HCT116 (cell line): ENCODE measurements at regions not wholly inside any gene's neighbourhood (a gene's known extent, or its start where the extent isn't known, plus 50 kb on each side); places are given as distances from the start of the nearest gene placed in this dataset.

Experiments
- ATAC-seq: fragments of 200-7000 bp; cut with Tn5 transposase; 2 replicates; pipeline ENCODE4 v1.9.1; 2020; ENCODE audit warnings: mild to moderate bottlenecking, moderate library complexity
- BruUV-seq: library from RNA; stranded (reverse); fragments of 400-500 nt; replicated peaks from 2 replicates; lab custom pipeline; 2021; lab: Mats Ljungman, UMichigan
- CTCF ChIA-PET: fragments of 300-600 bp; sonication (Branson Sonifier 250); formaldehyde crosslinking; loops from one replicate; lab custom pipeline; 2021; ENCODE audit warnings: antibody characterized with exemption; lab: Charles Lee
- POLR2A ChIA-PET: fragments of 300-600, 350-600 bp; sonication (Branson Sonifier 250); formaldehyde crosslinking; loops from one replicate; lab custom pipeline; 2021; ENCODE audit warnings: antibody characterized with exemption; lab: Charles Lee
- RAD21 ChIA-PET, 2 experiments: fragments of 300-600 bp; sonication (Branson Sonifier 250); formaldehyde crosslinking; loops; one replicate each; lab custom pipeline; 2023; ENCODE audit warnings: low total read pairs in 2 of 2; ENCODE audit not compliant: uncharacterized antibody in 2 of 2, unreplicated experiment in 2 of 2, low non-redundant PET in 1 of 2; lab: Charles Lee
- DNase-seq: peaks from one replicate; pipeline ENCODE4 v3.0.0-alpha.2; 2010; ENCODE audit warnings: low read depth, low spot score
- H2AFZ ChIP-seq: fragments of 200-600 bp; shearing (Covaris generic), sonication (generic); 2 replicates; pipeline ENCODE4 v1.6.1; 2017; ENCODE audit warnings: low read depth, mixed run types, mixed read lengths, antibody characterized with exemption, low read length; ENCODE audit not compliant: poor library complexity, severe bottlenecking
- H3K27ac ChIP-seq: 2 replicates; pipeline ENCODE4 v1.5.1; 2012; ENCODE audit warnings: low read depth, low read length
- H3K27me3 ChIP-seq: fragments of 200-600 bp; sonication (generic); 2 replicates; pipeline ENCODE4 v1.6.1; 2016; ENCODE audit warnings: mixed run types, low read length, mixed read lengths; ENCODE audit not compliant: insufficient read depth
- H3K36me3 ChIP-seq, 2 experiments: fragments of 200-500 bp in 1 of 2; fragments of 200-600 bp in 1 of 2; sonication (Bioruptor generic) in 1 of 2; sonication (generic) in 1 of 2; 2 replicates each; pipeline versions ENCODE4 v1.5.1 to v1.6.1; 2014 to 2016; ENCODE audit warnings: low read length in 2 of 2, inconsistent platforms in 1 of 2, mixed read lengths in 1 of 2, mixed run types in 1 of 2; ENCODE audit not compliant: insufficient read depth in 2 of 2, control insufficient read depth in 1 of 2
- H3K4me1 ChIP-seq, 2 experiments: fragments of 200-600 bp in 1 of 2; sonication (generic) in 1 of 2; 2 replicates each; pipeline versions ENCODE4 v1.5.1 to v1.6.1; 2012 to 2017; ENCODE audit warnings: low read length in 2 of 2, inconsistent platforms in 1 of 2, mild to moderate bottlenecking in 1 of 2, mixed read lengths in 1 of 2, mixed run types in 1 of 2, moderate library complexity in 1 of 2; ENCODE audit not compliant: insufficient read depth in 2 of 2, control insufficient read depth in 1 of 2
- H3K4me2 ChIP-seq: fragments of 200-600 bp; sonication (generic); 2 replicates; pipeline ENCODE4 v1.6.1; 2017; ENCODE audit warnings: mixed run types, low read length, mixed read lengths
- H3K4me3 ChIP-seq, 2 experiments: fragments of 200-600 bp in 1 of 2; sonication (generic) in 1 of 2; replicated peaks in 1 of 2; 2 replicates each; pipeline ENCODE4 v1.5.1; 2011 to 2016; ENCODE audit warnings: low read length in 2 of 2, control low read depth in 1 of 2, low read depth in 1 of 2, mild to moderate bottlenecking in 1 of 2, mixed read lengths in 1 of 2, mixed run types in 1 of 2
- H3K79me2 ChIP-seq: fragments of 200-600 bp; sonication (generic); 2 replicates; pipeline ENCODE4 v1.6.1; 2017; ENCODE audit warnings: mild to moderate bottlenecking, mixed run types, low read length, moderate library complexity, mixed read lengths; ENCODE audit not compliant: insufficient read depth
- H3K9ac ChIP-seq: fragments of 200-600 bp; sonication (generic); 2 replicates; pipeline ENCODE4 v1.6.1; 2016; ENCODE audit warnings: low read length, mixed read lengths
- H3K9me2 ChIP-seq: fragments of 200-600 bp; sonication (generic), shearing (Covaris generic); 2 replicates; pipeline ENCODE4 v1.6.1; 2017; ENCODE audit warnings: mixed run types, mild to moderate bottlenecking, moderate library complexity; ENCODE audit not compliant: insufficient read depth
- H3K9me3 ChIP-seq, 2 experiments: fragments of 200-500 bp in 1 of 2; fragments of 200-600 bp in 1 of 2; sonication (Bioruptor generic) in 1 of 2; sonication (generic) in 1 of 2; 2 replicates each; pipeline ENCODE4 v1.6.1; 2014 to 2017; ENCODE audit warnings: low read length in 2 of 2, mixed read lengths in 2 of 2, inconsistent platforms in 1 of 2, low read depth in 1 of 2, mild to moderate bottlenecking in 1 of 2, mixed run types in 1 of 2, moderate library complexity in 1 of 2; ENCODE audit not compliant: control insufficient read depth in 1 of 2, insufficient read depth in 1 of 2
- H4K20me1 ChIP-seq: fragments of 200-600 bp; sonication (generic), shearing (Covaris generic); 2 replicates; pipeline ENCODE4 v1.6.1; 2017; ENCODE audit warnings: mixed run types, mild to moderate bottlenecking, moderate library complexity; ENCODE audit not compliant: insufficient read depth
- CEBPB ChIP-seq: IDR thresholded peaks from 2 replicates; pipeline ENCODE4 v1.6.1; 2012; ENCODE audit warnings: low read depth
- CTCF ChIP-seq, 3 experiments: fragments of 200-600 bp in 1 of 3; sonication (generic) in 1 of 3; IDR thresholded peaks in 2 of 3; conservative IDR thresholded peaks in 1 of 3; 2 replicates each; pipeline ENCODE4 v1.5.1; 2012 to 2017; ENCODE audit warnings: low read depth in 2 of 3, low read length in 2 of 3, antibody characterized with exemption in 1 of 3, borderline replicate concordance in 1 of 3, control low read depth in 1 of 3, mild to moderate bottlenecking in 1 of 3, mixed read lengths in 1 of 3, mixed run types in 1 of 3, moderate library complexity in 1 of 3; ENCODE audit not compliant: insufficient read depth in 1 of 3
- EGR1 ChIP-seq: IDR thresholded peaks from 2 replicates; pipeline ENCODE4 v1.6.1; 2012; ENCODE audit warnings: low read depth
- ELF1 ChIP-seq: IDR thresholded peaks from 2 replicates; pipeline ENCODE4 v1.6.1; 2012; ENCODE audit warnings: low read depth, borderline replicate concordance
- EZH2 ChIP-seq: fragments of 200-600 bp; sonication (generic); IDR thresholded peaks from 2 replicates; pipeline ENCODE4 v1.6.1; 2017; ENCODE audit warnings: antibody characterized with exemption, mixed run types
- EZH2phosphoT487 ChIP-seq: fragments of 200-600 bp; IDR thresholded peaks from 2 replicates; pipeline ENCODE4 v1.6.1; 2018; ENCODE audit warnings: antibody characterized with exemption, borderline replicate concordance
- FOSL1 ChIP-seq: IDR thresholded peaks from 2 replicates; pipeline ENCODE4 v1.6.1; 2012; ENCODE audit warnings: low read depth
- JUND ChIP-seq: IDR thresholded peaks from 2 replicates; pipeline ENCODE4 v1.6.1; 2012
- MAX ChIP-seq: IDR thresholded peaks from 2 replicates; pipeline ENCODE4 v1.6.1; 2012
- POLR2A ChIP-seq: IDR thresholded peaks from 2 replicates; pipeline ENCODE4 v1.7.0; 2011; ENCODE audit warnings: borderline replicate concordance; ENCODE audit not compliant: insufficient read depth, insufficient read length; ENCODE audit errors: extremely low read depth
- POLR2AphosphoS5 ChIP-seq: IDR thresholded peaks from 2 replicates; pipeline ENCODE4 v1.6.1; 2011; ENCODE audit warnings: mild to moderate bottlenecking, low read depth, low read length, moderate library complexity
- RAD21 ChIP-seq: IDR thresholded peaks from 2 replicates; pipeline ENCODE4 v1.6.1; 2012; ENCODE audit warnings: low read depth, mild to moderate bottlenecking
- REST ChIP-seq: IDR thresholded peaks from 2 replicates; pipeline ENCODE4 v1.6.1; 2012; ENCODE audit warnings: low read depth
- SIN3A ChIP-seq: IDR thresholded peaks from 2 replicates; pipeline ENCODE4 v1.6.1; 2012; ENCODE audit warnings: low read depth
- SRF ChIP-seq: IDR thresholded peaks from 2 replicates; pipeline ENCODE4 v1.6.1; 2012; ENCODE audit warnings: low read depth
- TCF7L2 ChIP-seq: IDR thresholded peaks from 2 replicates; pipeline ENCODE4 v1.7.0; 2011; ENCODE audit warnings: borderline replicate concordance, inconsistent platforms; ENCODE audit not compliant: insufficient read depth, insufficient read length; ENCODE audit errors: extremely low read depth
- YY1 ChIP-seq: IDR thresholded peaks from 2 replicates; pipeline ENCODE4 v1.6.1; 2011; ENCODE audit warnings: low read length, low read depth, moderate library complexity, mild to moderate bottlenecking; ENCODE audit not compliant: insufficient replicate concordance; ENCODE audit errors: extremely low read depth
- ZBTB33 ChIP-seq: IDR thresholded peaks from 2 replicates; pipeline ENCODE4 v1.6.1; 2011; ENCODE audit warnings: mild to moderate bottlenecking, low read length, moderate library complexity; ENCODE audit not compliant: insufficient replicate concordance; ENCODE audit errors: extremely low read depth
- ZFX ChIP-seq: fragments of 450-650 bp; IDR thresholded peaks from 2 replicates; pipeline ENCODE4 v1.6.1; 2017
- ZNF274 ChIP-seq: fragments of 200-500 bp; sonication (Bioruptor generic); IDR thresholded peaks from 2 replicates; pipeline ENCODE4 v1.6.1; 2014; ENCODE audit warnings: mild to moderate bottlenecking, low read depth, low read length, inconsistent platforms
- intact Hi-C: fragments of 100-400 bp; cut with micrococcal nuclease; formaldehyde crosslinking; loops from 2 replicates; pipeline ENCODE4 v1.10.0; 2022

- no TSS peak for BruUV-seq
- ATAC-seq = no peak
- Histone ChIP-seq H3K4me3 (no peak overlapping the region), H3K9ac (no peak overlapping the region), H3K4me2 (no peak overlapping the region), H2AFZ (no peak overlapping the region), H3K9me2 (no peaks in the 10 kb centered on the region), H3K27me3 (no peaks in the 10 kb centered on the region), H3K4me1 (no peaks in the 10 kb centered on the region), H3K27ac (no peak overlapping the region), H4K20me1 (no peaks in the 10 kb centered on the region), H3K79me2 (no peaks in the 10 kb centered on the region), H3K36me3 (no peaks in the 10 kb centered on the region), H3K9me3 (0 out of 4 replicates have a peak, but pooled peaks cover 0 to 3% of the 10 kb centered on the region in 2 experiments)
- POLR2A ChIA-PET = no interaction called here
- intact Hi-C loops = no loop called here
- TF ChIP-seq ZNF274 (no peak), SIN3A (no peak), YY1 (no peak), MAX (no peak), RAD21 (no peak), ELF1 (no peak), JUND (no peak), CTCF (IDR thresholded peaks at IDR 0.05 in 2 of 3, conservative IDR thresholded peaks at IDR 0.05 in 1 of 3; ENCODE audit: borderline replicate concordance in 1 of 3, insufficient read depth in 1 of 3, low read depth in 2 of 3, low read length in 2 of 3) (no peak), ZFX (no peak), ZBTB33 (no peak), REST (no peak), POLR2A (no peak), CEBPB (no peak), EGR1 (no peak), EZH2phosphoT487 (no peak), SRF (no peak), EZH2 (no peak), POLR2AphosphoS5 (no peak), FOSL1 (no peak), TCF7L2 (no peak)
- RAD21 ChIA-PET = no interaction called here
- no peak for DNase-seq
- CTCF ChIA-PET = no interaction called here
Measured at GRCh38 chr6:122248001-122248669, 151.3 kb upstream of the HSF2 start.
